Neural progenitor cell (in vitro differentiated cells): ENCODE measurements at regions not wholly inside any gene's neighbourhood (a gene's known extent, or its start where the extent isn't known, plus 50 kb on each side); places are given as distances from the start of the nearest gene placed in this dataset.

Source experiments
- DNase-seq: peaks from one replicate; pipeline ENCODE4 v3.0.0-alpha.2; 2016; ENCODE audit warnings: low spot score
- H2AFZ ChIP-seq: fragments of 200-600 bp; sonication (generic); replicated peaks from 2 replicates; pipeline ENCODE4 v1.6.1; 2016; ENCODE audit warnings: antibody characterized with exemption
- H3F3A ChIP-seq: fragments of 200-600 bp; sonication (generic); 2 replicates; pipeline ENCODE4 v1.6.1; 2016; ENCODE audit warnings: antibody characterized with exemption, low read depth
- H3K27ac ChIP-seq: fragments of 200-600 bp; sonication (generic); 2 replicates; pipeline ENCODE4 v1.5.1; 2016; ENCODE audit warnings: mild to moderate bottlenecking
- H3K27me3 ChIP-seq: fragments of 200-600 bp; sonication (generic); 2 replicates; pipeline ENCODE4 v1.6.1; 2016; ENCODE audit warnings: mild to moderate bottlenecking, moderate library complexity
- H3K36me3 ChIP-seq: fragments of 200-600 bp; sonication (generic); 2 replicates; pipeline ENCODE4 v1.5.1; 2016
- H3K4me1 ChIP-seq: fragments of 200-600 bp; sonication (generic); 2 replicates; pipeline ENCODE4 v1.6.1; 2016; ENCODE audit warnings: mixed run types
- H3K4me2 ChIP-seq: fragments of 200-600 bp; sonication (generic); 2 replicates; pipeline ENCODE4 v1.6.1; 2016
- H3K4me3 ChIP-seq: fragments of 200-600 bp; sonication (generic); 2 replicates; pipeline ENCODE4 v1.5.1; 2016
- H3K79me2 ChIP-seq: fragments of 200-600 bp; sonication (generic); 2 replicates; pipeline ENCODE4 v1.6.1; 2016; ENCODE audit warnings: low read depth
- H3K9ac ChIP-seq: fragments of 200-600 bp; sonication (generic); 2 replicates; pipeline ENCODE4 v1.6.1; 2016
- H3K9me3 ChIP-seq: fragments of 200-600 bp; sonication (generic); 2 replicates; pipeline ENCODE4 v1.5.1; 2016; ENCODE audit warnings: low read depth
- H4K20me1 ChIP-seq: fragments of 200-600 bp; sonication (generic); 2 replicates; pipeline ENCODE4 v1.6.1; 2016; ENCODE audit warnings: low read depth
- H3K27ac Mint-ChIP-seq: 3 replicates; pipeline ENCODE4 v1.8.0; 2021; ENCODE audit warnings: mixed read lengths
- H3K27me3 Mint-ChIP-seq: 2 replicates; pipeline ENCODE4 v1.8.0; 2022; ENCODE audit warnings: low read depth, mild to moderate bottlenecking, inconsistent platforms, moderate library complexity, mixed read lengths; ENCODE audit not compliant: insufficient read depth
- H3K36me3 Mint-ChIP-seq: 3 replicates; pipeline ENCODE4 v1.8.0; 2021; ENCODE audit warnings: mixed read lengths
- H3K4me1 Mint-ChIP-seq: 3 replicates; pipeline ENCODE4 v1.8.0; 2021; ENCODE audit warnings: mixed read lengths
- H3K4me3 Mint-ChIP-seq: 3 replicates; pipeline ENCODE4 v1.8.0; 2021; ENCODE audit warnings: mild to moderate bottlenecking, moderate library complexity, mixed read lengths
- H3K9me3 Mint-ChIP-seq: 3 replicates; pipeline ENCODE4 v1.8.0; 2020; ENCODE audit warnings: mixed read lengths
- CTCF ChIP-seq: fragments of 200-600 bp; sonication (generic); IDR thresholded peaks from 2 replicates; pipeline ENCODE4 v1.5.1; 2017; ENCODE audit warnings: antibody characterized with exemption, mild to moderate bottlenecking
- EZH2 ChIP-seq: fragments of 200-600 bp; sonication (generic); IDR thresholded peaks from 2 replicates; pipeline ENCODE4 v1.6.1; 2017; ENCODE audit warnings: antibody characterized with exemption, mild to moderate bottlenecking, moderate library complexity
- EZH2phosphoT487 ChIP-seq: fragments of 200-600 bp; sonication (generic); IDR thresholded peaks from 2 replicates; pipeline ENCODE4 v1.6.1; 2017; ENCODE audit warnings: antibody characterized with exemption

DNA sequence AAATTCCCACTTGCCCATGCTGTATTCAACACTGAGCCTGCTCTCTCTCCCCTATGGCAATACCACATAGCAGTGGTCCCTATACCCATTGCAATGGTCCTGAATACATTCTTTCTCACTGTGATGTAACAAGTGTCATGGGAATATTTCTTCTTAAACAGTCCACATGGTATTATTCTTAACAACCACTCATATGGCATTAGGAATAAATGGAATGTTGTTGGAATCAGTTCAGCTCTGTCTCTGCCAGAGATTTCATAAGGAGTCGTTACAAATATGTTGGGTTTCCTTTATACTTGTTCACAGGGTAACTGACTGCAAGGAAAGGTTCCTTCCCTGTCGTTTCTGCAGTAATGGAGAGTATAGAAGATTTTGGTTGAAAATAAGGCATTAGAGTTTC is 128.3 kb upstream of the SPATA13 start:
- H3K4me2 ChIP-seq: no peak overlapping the region
- H3K27me3 ChIP-seq: no peaks in the 10 kb centered on the region
- no peaks in the 10 kb centered on the region for H4K20me1 ChIP-seq
- H3K4me1 ChIP-seq: no peaks in the 10 kb centered on the region
- no peak overlapping the region for H3K27ac ChIP-seq
- no peaks in the 10 kb centered on the region for H3K9me3 Mint-ChIP-seq
- peaks cover 12% of the 10 kb centered on the region for H3K36me3 Mint-ChIP-seq
- H2AFZ ChIP-seq: no peak overlapping the region
- H3K79me2 ChIP-seq: no peaks in the 10 kb centered on the region
- no peak overlapping the region for H3K4me3 Mint-ChIP-seq
- no peak overlapping the region for H3K27ac Mint-ChIP-seq
- H3K27me3 Mint-ChIP-seq: no peaks in the 10 kb centered on the region
- TF ChIP-seq CTCF: no peak
- no peak for TF ChIP-seq EZH2phosphoT487
- no peak for TF ChIP-seq EZH2
- no peak overlapping the region for H3K4me3 ChIP-seq
- H3K36me3 ChIP-seq: no peaks in the 10 kb centered on the region
- no peaks in the 10 kb centered on the region for H3F3A ChIP-seq
- peaks cover 10% of the 10 kb centered on the region for H3K4me1 Mint-ChIP-seq
- no peak for DNase-seq
- H3K9ac ChIP-seq: no peak overlapping the region
- no peaks in the 10 kb centered on the region for H3K9me3 ChIP-seq

- peaks cover 12% of the 10 kb centered on the region for H3K36me3 Mint-ChIP-seq
- Histone ChIP-seq H3K4me3 (no peak overlapping the region), H3K36me3 (no peaks in the 10 kb centered on the region), H3K27me3 (no peaks in the 10 kb centered on the region), H3K4me1 (no peaks in the 10 kb centered on the region), H4K20me1 (no peaks in the 10 kb centered on the region), H2AFZ (no peak overlapping the region), H3K79me2 (no peaks in the 10 kb centered on the region), H3K4me2 (no peak overlapping the region), H3F3A (no peaks in the 10 kb centered on the region), H3K27ac (no peak overlapping the region), H3K9me3 (no peaks in the 10 kb centered on the region), H3K9ac (no peak overlapping the region)
- no peak for DNase-seq
- no peak overlapping the region for H3K27ac Mint-ChIP-seq
- H3K4me3 Mint-ChIP-seq: no peak overlapping the region
- no peak for TF ChIP-seq EZH2phosphoT487
- TF ChIP-seq EZH2: no peak
- TF ChIP-seq CTCF: no peak
- H3K9me3 Mint-ChIP-seq: no peaks in the 10 kb centered on the region
- no peaks in the 10 kb centered on the region for H3K27me3 Mint-ChIP-seq
- peaks cover 12% of the 10 kb centered on the region for H3K4me1 Mint-ChIP-seq
These were observed 127.8 kb upstream of the SPATA13 start for GRCh38 chr13:24032674-24033073.

DNA sequence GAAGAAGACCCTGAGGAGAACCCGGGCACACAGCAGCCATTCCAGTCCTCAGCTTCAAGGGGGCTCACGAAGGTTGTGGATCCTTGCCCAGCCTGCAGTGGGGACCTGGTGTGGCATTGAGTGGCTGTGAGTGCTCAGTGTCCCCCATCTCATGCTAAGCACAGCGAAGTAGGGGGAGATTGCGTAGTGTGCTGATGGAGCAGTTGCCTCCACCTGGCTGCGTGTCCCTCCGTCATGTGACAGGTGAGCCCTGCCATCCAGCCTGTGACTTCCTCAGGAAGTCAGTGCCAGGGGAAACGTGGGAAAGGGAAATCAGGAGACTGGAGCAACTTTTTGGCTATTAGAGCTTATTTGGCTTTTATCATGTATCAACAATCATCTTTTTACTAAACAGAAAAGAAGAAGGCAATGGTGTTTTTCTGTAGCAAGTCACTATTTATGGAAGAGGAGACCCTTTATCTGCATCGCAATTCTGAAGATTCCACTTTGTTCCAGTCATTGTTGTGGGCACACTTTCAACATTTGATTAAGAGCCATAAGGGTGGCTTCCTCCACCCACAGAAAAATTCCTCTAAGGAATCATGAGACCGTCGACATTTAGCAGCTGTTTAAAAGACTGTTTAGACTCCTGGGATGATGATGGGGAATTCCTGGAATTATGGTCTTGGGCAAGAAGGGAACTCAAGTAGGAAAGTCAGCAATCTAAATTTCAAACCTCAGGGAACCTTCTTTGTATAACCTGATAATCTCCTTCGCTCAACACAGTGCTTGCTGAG is 126.8 kb upstream of the SPATA13 start:
- Histone ChIP-seq H3K9me3 (no peaks in the 10 kb centered on the region), H3K36me3 (no peaks in the 10 kb centered on the region), H3K79me2 (no peaks in the 10 kb centered on the region), H3K9ac (no peak overlapping the region), H3K4me2 (no peak overlapping the region), H3K4me3 (no peak overlapping the region), H3K4me1 (peaks cover 2% of the 10 kb centered on the region), H3K27ac (no peak overlapping the region), H3F3A (peaks cover 3% of the 10 kb centered on the region), H2AFZ (no peak overlapping the region), H3K27me3 (no peaks in the 10 kb centered on the region), H4K20me1 (no peaks in the 10 kb centered on the region)
- H3K27ac Mint-ChIP-seq: peak overlapping the region; percentile 66
- no peaks in the 10 kb centered on the region for H3K27me3 Mint-ChIP-seq
- H3K9me3 Mint-ChIP-seq: no peaks in the 10 kb centered on the region
- peaks cover 12% of the 10 kb centered on the region for H3K36me3 Mint-ChIP-seq
- TF ChIP-seq EZH2phosphoT487 (no peak), CTCF (no peak), EZH2 (no peak)
- H3K4me1 Mint-ChIP-seq: peaks cover 18% of the 10 kb centered on the region
- DNase-seq: no peak
- no peak overlapping the region for H3K4me3 Mint-ChIP-seq
